Spleen (tissue), 11 donors: ENCODE measurements at regions not wholly inside any gene's neighbourhood (a gene's known extent, or its start where the extent isn't known, plus 50 kb on each side); places are given as distances from the start of the nearest gene placed in this dataset.
"Not testable (repeated sequence)": the region's sequence is repeated elsewhere in the genome, so short reads cannot be mapped to it uniquely, and the experiment has no call there.

Experiments used
- DNase-seq: peaks from one replicate; pipeline ENCODE4 v3.0.0-alpha.2; 2020
- H3K27ac ChIP-seq, 8 donors: fragments of 200-600 bp; sonication (generic) in 7 of 8; 1 replicate in 4 of 8; 2 replicates in 4 of 8; pipeline versions ENCODE4 v1.5.0 to v1.8.0; 2016 to 2021; ENCODE audit warnings: inconsistent platforms in 4 of 8, mild to moderate bottlenecking in 4 of 8, moderate library complexity in 1 of 8
- H3K27me3 ChIP-seq, 7 donors: fragments of 200-600 bp; sonication (generic) in 6 of 7; replicated peaks in 1 of 7; 1 replicate in 4 of 7; 2 replicates in 3 of 7; pipeline versions ENCODE4 v1.5.0 to v1.8.0; 2016 to 2021; ENCODE audit warnings: inconsistent platforms in 3 of 7, mild to moderate bottlenecking in 1 of 7
- H3K36me3 ChIP-seq, 6 donors: fragments of 200-600 bp; sonication (generic) in 5 of 6; 1 replicate in 4 of 6; 2 replicates in 2 of 6; pipeline versions ENCODE4 v1.5.0 to v1.8.0; 2016 to 2021; ENCODE audit warnings: inconsistent platforms in 2 of 6
- H3K4me1 ChIP-seq, 6 donors: fragments of 200-600 bp; sonication (generic) in 5 of 6; 1 replicate in 3 of 6; 2 replicates in 3 of 6; pipeline versions ENCODE4 v1.5.0 to v1.8.0; 2016 to 2021; ENCODE audit warnings: inconsistent platforms in 3 of 6
- H3K4me3 ChIP-seq, 8 donors: fragments of 200-600 bp; sonication (generic) in 7 of 8; 1 replicate in 4 of 8; 2 replicates in 4 of 8; pipeline versions ENCODE4 v1.5.0 to v1.8.0; 2016 to 2021; ENCODE audit warnings: inconsistent platforms in 4 of 8, mild to moderate bottlenecking in 4 of 8, moderate library complexity in 2 of 8
- H3K9me3 ChIP-seq, 8 donors: fragments of 200-600 bp; sonication (generic) in 7 of 8; 1 replicate in 4 of 8; 2 replicates in 4 of 8; pipeline versions ENCODE4 v1.5.0 to v1.8.0; 2016 to 2021; ENCODE audit warnings: inconsistent platforms in 4 of 8
- CTCF ChIP-seq, 11 experiments: fragments of 200-600 bp in 7 of 11; fragments of 450-650 bp in 4 of 11; sonication (generic) in 4 of 11; IDR thresholded peaks in 8 of 11; conservative IDR thresholded peaks in 3 of 11; 1 replicate in 7 of 11; 2 replicates in 4 of 11; pipeline versions ENCODE4 v1.4.0 to v1.8.0; 2016 to 2021; ENCODE audit warnings: antibody characterized with exemption in 11 of 11, inconsistent platforms in 4 of 11, mild to moderate bottlenecking in 1 of 11
- POLR2A ChIP-seq, 3 donors: fragments of 450-650 bp; IDR thresholded peaks; one replicate each; pipeline ENCODE4 v1.5.1; 2017; ENCODE audit warnings: antibody characterized with exemption in 3 of 3, mild to moderate bottlenecking in 1 of 3
- POLR2AphosphoS5 ChIP-seq, 3 donors: sonication (generic); formaldehyde crosslinking; IDR thresholded peaks; one replicate each; pipeline ENCODE4 v1.5.1; 2017; ENCODE audit warnings: antibody characterized with exemption in 3 of 3
- WGBS, 5 donors: extraction: QIAGEN DNeasy Blood & Tissue Kit in 3 of 5; methylation state at CpG; one replicate each; pipeline versions ENCODE4 v1.1.5 to v1.1.7; 2013 to 2018; 5-methylcytosine and 5-hydroxymethylcytosine counted together
- intact Hi-C: fragments of 100-400 bp; cut with DNase I; formaldehyde crosslinking; loops from one replicate; pipeline ENCODE4 v1.15.0; 2023; ENCODE audit warnings: low total_unique reads
- donor health status: healthy with polysubstance abuse.
- donor health status: DM: no; HTN: no; CAD: no; lungs with moderate emphysema.
- donor health status: DM: no; HTN: no; CAD: no.
- donor health status: Bipolar disorder and iron deficiency.
- donor health status: healthy.
- donor health status: DM: no; HTN: no; CAD: no.
- donor health status: DM: yes; HTN: yes; CAD: no.

GRCh38 chr4:26055855-26056254 lies 141.8 kb downstream of the SMIM20 start:
- TF ChIP-seq CTCF (IDR thresholded peaks at IDR 0.05 in 8 of 11, conservative IDR thresholded peaks at IDR 0.05 in 3 of 11) (no peak), POLR2A (IDR thresholded peaks at IDR 0.05) (no peak), POLR2AphosphoS5 (IDR thresholded peaks at IDR 0.05) (no peak)
- Histone ChIP-seq H3K4me1 (peaks cover 0 to 13% (median 0%) of the 10 kb centered on the region in 6 donors), H3K27me3 (peaks cover 0 to 4% (median 0%) of the 10 kb centered on the region in 7 donors), H3K27ac (peak overlapping the region in 3 of 8 donors; percentile 26 to 65 (median 38)), H3K4me3 (no peak overlapping the region), H3K36me3 (no peaks in the 10 kb centered on the region), H3K9me3 (peaks cover 0 to 4% (median 0%) of the 10 kb centered on the region in 8 donors)
- no peak for DNase-seq
- 86 to 94% (median 88%) methylated on average over 5 of the region's 5 CpGs for WGBS, 5 donors
- intact Hi-C loops: no loop called here

DNA sequence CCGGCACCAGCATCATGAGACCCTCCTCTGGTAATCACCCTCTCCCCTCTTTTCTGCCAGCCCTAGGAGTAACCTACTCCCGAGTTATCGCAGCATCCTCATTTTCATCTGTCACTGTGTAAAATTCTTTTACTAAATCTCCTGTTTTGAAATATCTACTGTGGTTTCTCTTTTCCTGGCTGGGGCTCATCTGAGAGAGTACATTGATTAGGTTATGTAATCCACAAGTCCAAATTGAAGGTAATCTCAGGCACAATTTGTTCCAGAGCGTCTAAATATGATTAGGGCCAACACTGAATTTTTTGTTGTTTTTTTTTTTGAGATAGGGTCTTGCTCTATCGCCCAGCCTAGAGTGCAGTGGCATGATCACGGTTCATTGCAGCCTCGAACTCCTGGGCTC lies 142.4 kb downstream of the SMIM20 start:
- peaks cover 0 to 12% (median 0%) of the 10 kb centered on the region in 6 donors for H3K4me1 ChIP-seq
- no peaks in the 10 kb centered on the region for H3K36me3 ChIP-seq
- peaks cover 0 to 4% (median 0%) of the 10 kb centered on the region in 7 donors for H3K27me3 ChIP-seq
- TF ChIP-seq CTCF (IDR thresholded peaks at IDR 0.05 in 8 of 11, conservative IDR thresholded peaks at IDR 0.05 in 3 of 11) (no peak), POLR2AphosphoS5 (IDR thresholded peaks at IDR 0.05) (no peak), POLR2A (IDR thresholded peaks at IDR 0.05) (no peak)
- no peak for DNase-seq
- no peak overlapping the region for H3K4me3 ChIP-seq
- 71 to 90% (median 83%) methylated on average over 7 of the region's 7 CpGs for WGBS, 5 donors
- H3K27ac ChIP-seq: peak overlapping the region in 3 of 8 donors; percentile 26 to 65 (median 38)
- intact Hi-C loops: no loop called here
- peaks cover 0 to 4% (median 0%) of the 10 kb centered on the region in 8 donors for H3K9me3 ChIP-seq

DNA sequence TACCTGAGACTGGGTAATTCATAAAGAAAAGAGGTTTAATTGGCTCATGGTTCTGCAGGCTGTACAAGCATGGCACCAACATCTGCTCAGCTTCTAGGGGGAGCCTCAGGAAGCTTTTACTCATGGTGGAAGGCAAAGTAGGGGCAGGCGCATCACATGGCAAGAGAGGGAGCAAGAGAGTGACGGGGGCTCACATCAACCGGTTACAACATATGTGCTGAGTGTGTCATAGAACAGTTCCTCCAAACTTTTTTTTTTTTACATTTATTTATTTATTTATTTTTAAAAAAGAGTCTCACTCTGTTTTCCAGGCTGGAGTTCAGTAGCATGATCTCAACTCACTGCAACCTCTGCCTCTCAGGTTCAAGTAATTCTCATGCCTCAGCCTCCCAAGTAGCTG lies 143.8 kb downstream of the SMIM20 start:
- H3K4me1 ChIP-seq: peaks cover 0 to 15% (median 0%) of the 10 kb centered on the region in 6 donors
- 76 to 91% (median 82%) methylated on average over 3 of the region's 3 CpGs for WGBS, 5 donors
- H3K9me3 ChIP-seq, H3K27me3 ChIP-seq, intact Hi-C loops, H3K36me3 ChIP-seq, H3K4me3 ChIP-seq, DNase-seq: not testable (repeated sequence)
- H3K27ac ChIP-seq: peak overlapping the region in 1 of 8 donors; percentile 65

DNA sequence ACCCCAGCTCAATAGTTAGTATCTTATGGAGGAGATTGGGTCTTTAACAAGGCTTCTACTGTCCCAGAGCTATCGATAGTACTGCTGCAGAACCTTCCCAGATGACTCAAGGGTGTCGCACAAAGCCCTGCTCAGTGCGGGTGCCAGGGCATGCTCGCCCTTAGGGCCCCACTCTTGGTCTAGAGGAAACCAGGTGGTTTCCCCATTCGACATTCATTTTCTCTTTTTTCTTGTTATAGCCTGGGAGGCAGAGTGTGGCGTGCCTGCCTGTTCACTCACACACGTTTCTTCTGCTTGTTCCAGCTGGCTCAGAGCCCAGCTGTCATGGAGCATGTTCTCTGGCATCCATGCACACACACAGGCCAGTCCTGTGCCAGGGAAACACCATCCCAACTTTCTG lies 144.5 kb downstream of the SMIM20 start:
- intact Hi-C loops: no loop called here
- Histone ChIP-seq H3K27me3 (peaks cover 0 to 4% (median 0%) of the 10 kb centered on the region in 7 donors), H3K27ac (peak overlapping the region in 1 of 8 donors; percentile 65), H3K4me3 (no peak overlapping the region), H3K36me3 (no peaks in the 10 kb centered on the region), H3K4me1 (peaks cover 0 to 15% (median 0%) of the 10 kb centered on the region in 6 donors), H3K9me3 (peaks cover 0 to 4% (median 0%) of the 10 kb centered on the region in 8 donors)
- 28 to 49% (median 36%) methylated on average over 7 of the region's 7 CpGs for WGBS, 5 donors
- DNase-seq: no peak
- TF ChIP-seq CTCF (IDR thresholded peaks at IDR 0.05 in 8 of 11, conservative IDR thresholded peaks at IDR 0.05 in 3 of 11): no peak
- TF ChIP-seq POLR2A (IDR thresholded peaks at IDR 0.05): no peak
- TF ChIP-seq POLR2AphosphoS5 (IDR thresholded peaks at IDR 0.05): no peak
